SK-N-MC (cell line): ENCODE measurements at regions not wholly inside any gene's neighbourhood (a gene's known extent, or its start where the extent isn't known, plus 50 kb on each side); places are given as distances from the start of the nearest gene placed in this dataset.

Experiments used
- EZH2 ChIP-seq: fragments of 200-600 bp; sonication (generic); IDR thresholded peaks from one replicate; pipeline ENCODE4 v1.6.1; 2017; ENCODE audit warnings: antibody characterized with exemption
- FOXP2 ChIP-seq: optimal IDR thresholded peaks from 2 replicates; pipeline ENCODE3; 2011; ENCODE audit warnings: mild to moderate bottlenecking, moderate library complexity; ENCODE audit not compliant: insufficient read depth; ENCODE audit errors: extremely low read length, control extremely low read depth
- POLR2AphosphoS5 ChIP-seq: IDR thresholded peaks from 2 replicates; pipeline ENCODE4 v1.6.1; 2012; ENCODE audit warnings: mild to moderate bottlenecking, low read depth, low read length, borderline replicate concordance

GRCh38 chr5:103475629-103476240, 86.9 kb downstream of the NUDT12 start:
- TF ChIP-seq EZH2 = no peak
- no peak for TF ChIP-seq POLR2AphosphoS5
- no peak for TF ChIP-seq FOXP2
